HepG2 (cell line): ENCODE measurements at regions not wholly inside any gene's neighbourhood (a gene's known extent, or its start where the extent isn't known, plus 50 kb on each side); places are given as distances from the start of the nearest gene placed in this dataset.

Source experiments
- ATAC-seq: fragments of 200-7000 bp; cut with Tn5 transposase; 3 replicates; pipeline ENCODE4 v1.9.1; 2020; ENCODE audit warnings: mild to moderate bottlenecking, moderate library complexity
- BruUV-seq: library from RNA; stranded (reverse); fragments of 400-500 nt; replicated peaks from 2 replicates; lab custom pipeline; 2021; lab: Mats Ljungman, UMichigan
- CTCF ChIA-PET: fragments of 300-600 bp; formaldehyde crosslinking; extraction: SDS; loops from one replicate; lab custom pipeline; 2021; ENCODE audit warnings: low total read pairs, inconsistent platforms, low intra/inter-chr PET ratio; lab: Yijun Ruan, JAX
- POLR2A ChIA-PET: fragments of 350-600 bp; sonication (Branson Sonifier 250); formaldehyde crosslinking; loops from one replicate; lab custom pipeline; 2020; ENCODE audit warnings: antibody characterized with exemption, inconsistent platforms; lab: Yijun Ruan, JAX
- DNase-seq: peaks from one replicate; pipeline ENCODE4 v3.0.0-alpha.2; 2015; ENCODE audit warnings: low spot score
- FAIRE-seq: peaks from 3 replicates; lab custom pipeline; 2011; peaks lifted over from hg19 to GRCh38; lab: Jason Lieb, UNC
- H2AFZ ChIP-seq: one replicate; pipeline ENCODE4 v1.6.1; 2011; ENCODE audit warnings: low read length, inconsistent platforms
- H3K27ac ChIP-seq: fragments of 300-600 bp; 3 replicates; pipeline ENCODE4 v1.8.0; 2011; ENCODE audit warnings: mixed run types, mild to moderate bottlenecking, mixed read lengths, low read length, inconsistent platforms; ENCODE audit not compliant: insufficient read depth; ENCODE audit errors: extremely low read length
- H3K27me3 ChIP-seq, 2 experiments: fragments of 200-600 bp in 1 of 2; 2 replicates in 1 of 2; 3 replicates in 1 of 2; pipeline versions ENCODE4 v1.6.0 to v1.8.0; 2011; ENCODE audit warnings: low read length in 2 of 2, mild to moderate bottlenecking in 2 of 2, moderate library complexity in 2 of 2, inconsistent platforms in 1 of 2; ENCODE audit not compliant: insufficient read depth in 2 of 2, control insufficient read depth in 1 of 2
- H3K36me3 ChIP-seq, 2 experiments: fragments of 200-600 bp in 1 of 2; replicated peaks in 1 of 2; 2 replicates in 1 of 2; 3 replicates in 1 of 2; pipeline versions ENCODE4 v1.5.1 to v1.8.0; 2011; ENCODE audit warnings: low read length in 2 of 2, inconsistent platforms in 1 of 2; ENCODE audit not compliant: insufficient read depth in 2 of 2, control insufficient read depth in 1 of 2
- H3K4me1 ChIP-seq: 2 replicates; pipeline ENCODE4 v1.5.1; 2012; ENCODE audit warnings: low read length, inconsistent platforms; ENCODE audit not compliant: insufficient read depth
- H3K4me2 ChIP-seq: 2 replicates; pipeline ENCODE4 v1.6.0; 2011; ENCODE audit warnings: low read depth, low read length, inconsistent platforms
- H3K4me3 ChIP-seq, 3 experiments: fragments of 200-600 bp in 1 of 3; sonication (generic), shearing (Covaris generic) in 1 of 3; replicated peaks in 1 of 3; 2 replicates each; pipeline ENCODE4 v1.5.1; 2011 to 2016; ENCODE audit warnings: low read length in 3 of 3, inconsistent platforms in 2 of 3, low read depth in 2 of 3, mild to moderate bottlenecking in 2 of 3, control low read depth in 1 of 3, mixed read lengths in 1 of 3; ENCODE audit not compliant: insufficient read depth in 1 of 3
- H3K79me2 ChIP-seq: one replicate; pipeline ENCODE4 v1.6.1; 2011; ENCODE audit warnings: low read length, inconsistent platforms; ENCODE audit not compliant: insufficient read depth
- H3K9ac ChIP-seq: 2 replicates; pipeline ENCODE4 v1.6.0; 2011; ENCODE audit warnings: mild to moderate bottlenecking, low read depth, low read length, inconsistent platforms; ENCODE audit not compliant: insufficient read depth
- H3K9me3 ChIP-seq: 2 replicates; pipeline ENCODE4 v1.5.1; 2012; ENCODE audit warnings: mild to moderate bottlenecking, low read length
- H4K20me1 ChIP-seq: 2 replicates; pipeline ENCODE4 v1.6.0; 2011; ENCODE audit warnings: inconsistent platforms, mild to moderate bottlenecking, low read length, moderate library complexity; ENCODE audit not compliant: insufficient read depth
- FOSL1 ChIP-seq: sonication (generic); formaldehyde crosslinking; IDR thresholded peaks from 2 replicates; pipeline ENCODE4 v1.9.0; 2021; ENCODE audit warnings: missing genetic modification reagents, borderline replicate concordance
- KDM3A ChIP-seq: IDR thresholded peaks from 2 replicates; pipeline ENCODE4 v1.6.1; 2018; ENCODE audit warnings: low read depth, missing compliant biosample characterization
- SP4 ChIP-seq: sonication (generic); formaldehyde crosslinking; IDR thresholded peaks from 2 replicates; pipeline ENCODE4 v1.8.1; 2023; ENCODE audit warnings: mild to moderate bottlenecking, missing genetic modification reagents
- TAF1 ChIP-seq: sonication (generic); formaldehyde crosslinking; IDR thresholded peaks from 2 replicates; pipeline ENCODE4 v1.4.0; 2020; ENCODE audit warnings: missing genetic modification reagents
- ZBTB20 ChIP-seq: sonication (generic); formaldehyde crosslinking; IDR thresholded peaks from 2 replicates; pipeline ENCODE4 v1.8.1; 2023; ENCODE audit warnings: missing genetic modification reagents, low read depth, mild to moderate bottlenecking, borderline replicate concordance
- ZMAT3 ChIP-seq: sonication (generic); formaldehyde crosslinking; conservative IDR thresholded peaks from 2 replicates; pipeline ENCODE4 v1.7.0; 2021; ENCODE audit warnings: missing genetic modification reagents
- ZNF101 ChIP-seq: sonication (generic); formaldehyde crosslinking; IDR thresholded peaks from 2 replicates; pipeline ENCODE4 v1.4.0; 2020; ENCODE audit warnings: mild to moderate bottlenecking, low read depth, missing genetic modification reagents, borderline replicate concordance
- ZNF510 ChIP-seq: sonication (generic); formaldehyde crosslinking; IDR thresholded peaks from 2 replicates; pipeline ENCODE4 v1.4.0; 2020; ENCODE audit warnings: low read depth, mild to moderate bottlenecking, missing genetic modification reagents
- WGBS: methylation state at CpG from one replicate; pipeline ENCODE4 v1.1.6; 2017; ENCODE audit warnings: low lambda C conversion rate; 5-methylcytosine and 5-hydroxymethylcytosine counted together
- in situ Hi-C: cut with HindIII; loops from 2 replicates; pipeline ENCODE4 v1.10.0; 2017; ENCODE audit warnings: low pct_unique_long_range_greater_than_20kb; ENCODE audit not compliant: extremely low pct_ligation_motif_present
- intact Hi-C: fragments of 100-400 bp; cut with micrococcal nuclease; formaldehyde crosslinking; loops from one replicate; pipeline ENCODE4 v1.10.0; 2022; ENCODE audit not compliant: unreplicated experiment
- TF ChIP-seq, protein P1 (sequence below): sonication (generic); formaldehyde crosslinking; IDR thresholded peaks from one replicate; pipeline ENCODE4 v1.5.1; 2020; ENCODE audit warnings: mild to moderate bottlenecking, missing genetic modification reagents; ENCODE audit errors: not compliant biosample characterization
- TF ChIP-seq, protein P2 (sequence below): sonication (generic); formaldehyde crosslinking; IDR thresholded peaks from 2 replicates; pipeline ENCODE4 v1.4.0; 2020; ENCODE audit warnings: missing genetic modification reagents
- TF ChIP-seq, protein P3 (sequence below): sonication (generic); IDR thresholded peaks from 2 replicates; pipeline ENCODE4 v1.6.1; 2016; ENCODE audit warnings: low read depth, borderline replicate concordance
- TF ChIP-seq, protein P4 (sequence below), 2 experiments: fragments of 450-650 bp in 1 of 2; sonication (generic) in 1 of 2; formaldehyde crosslinking; IDR thresholded peaks; 2 replicates each; pipeline versions ENCODE4 v1.5.0 to v1.8.0; 2020 to 2022; ENCODE audit warnings: mild to moderate bottlenecking in 1 of 2, missing genetic modification reagents in 1 of 2

DNA sequence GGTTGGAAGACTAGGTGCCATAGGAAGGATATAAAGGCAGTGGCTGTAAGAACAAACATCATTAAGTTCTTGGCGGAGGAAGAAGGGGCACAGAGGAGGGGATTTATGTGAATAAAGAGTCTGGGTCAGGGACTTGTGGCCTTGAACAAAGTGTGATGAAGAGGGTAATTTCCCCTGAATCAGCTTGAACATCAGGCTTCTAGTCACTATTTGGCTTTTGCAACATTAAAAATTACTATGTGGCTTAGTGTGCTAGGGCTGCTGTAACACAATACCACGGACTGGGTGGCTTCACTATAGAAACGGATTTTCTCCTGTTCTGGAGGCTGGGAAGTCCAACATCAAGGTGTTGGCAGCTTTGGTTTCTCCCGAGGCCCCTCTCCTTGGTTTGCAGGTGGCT is 70.5 kb upstream of the CNIH3 start:
- Histone ChIP-seq H3K4me1 (peaks cover 8% of the 10 kb centered on the region; the same call in 1 of the 2 replicates), H4K20me1 (no peaks in the 10 kb centered on the region), H3K36me3 (no peaks in the 10 kb centered on the region), H3K27ac (no peak overlapping the region), H3K9me3 (no peaks in the 10 kb centered on the region), H2AFZ (no peak overlapping the region), H3K9ac (no peak overlapping the region), H3K4me2 (no peak overlapping the region), H3K4me3 (no peak overlapping the region), H3K79me2 (no peaks in the 10 kb centered on the region), H3K27me3 (no peaks in the 10 kb centered on the region; a peak in 2 of 5 replicates)
- DNase-seq, result no peak
- intact Hi-C loops, result no loop called here
- no peak for ATAC-seq
- ChIA-PET CTCF (no interaction called here), POLR2A (no interaction called here)
- FAIRE-seq, result no peak
- WGBS, result 22% methylated on average over 4 of the region's 4 CpGs
- in situ Hi-C loops, result no loop called here
- BruUV-seq, result no TSS peak
- TF ChIP-seq KDM3A, result no peak
- TF ChIP-seq, protein P1, sequence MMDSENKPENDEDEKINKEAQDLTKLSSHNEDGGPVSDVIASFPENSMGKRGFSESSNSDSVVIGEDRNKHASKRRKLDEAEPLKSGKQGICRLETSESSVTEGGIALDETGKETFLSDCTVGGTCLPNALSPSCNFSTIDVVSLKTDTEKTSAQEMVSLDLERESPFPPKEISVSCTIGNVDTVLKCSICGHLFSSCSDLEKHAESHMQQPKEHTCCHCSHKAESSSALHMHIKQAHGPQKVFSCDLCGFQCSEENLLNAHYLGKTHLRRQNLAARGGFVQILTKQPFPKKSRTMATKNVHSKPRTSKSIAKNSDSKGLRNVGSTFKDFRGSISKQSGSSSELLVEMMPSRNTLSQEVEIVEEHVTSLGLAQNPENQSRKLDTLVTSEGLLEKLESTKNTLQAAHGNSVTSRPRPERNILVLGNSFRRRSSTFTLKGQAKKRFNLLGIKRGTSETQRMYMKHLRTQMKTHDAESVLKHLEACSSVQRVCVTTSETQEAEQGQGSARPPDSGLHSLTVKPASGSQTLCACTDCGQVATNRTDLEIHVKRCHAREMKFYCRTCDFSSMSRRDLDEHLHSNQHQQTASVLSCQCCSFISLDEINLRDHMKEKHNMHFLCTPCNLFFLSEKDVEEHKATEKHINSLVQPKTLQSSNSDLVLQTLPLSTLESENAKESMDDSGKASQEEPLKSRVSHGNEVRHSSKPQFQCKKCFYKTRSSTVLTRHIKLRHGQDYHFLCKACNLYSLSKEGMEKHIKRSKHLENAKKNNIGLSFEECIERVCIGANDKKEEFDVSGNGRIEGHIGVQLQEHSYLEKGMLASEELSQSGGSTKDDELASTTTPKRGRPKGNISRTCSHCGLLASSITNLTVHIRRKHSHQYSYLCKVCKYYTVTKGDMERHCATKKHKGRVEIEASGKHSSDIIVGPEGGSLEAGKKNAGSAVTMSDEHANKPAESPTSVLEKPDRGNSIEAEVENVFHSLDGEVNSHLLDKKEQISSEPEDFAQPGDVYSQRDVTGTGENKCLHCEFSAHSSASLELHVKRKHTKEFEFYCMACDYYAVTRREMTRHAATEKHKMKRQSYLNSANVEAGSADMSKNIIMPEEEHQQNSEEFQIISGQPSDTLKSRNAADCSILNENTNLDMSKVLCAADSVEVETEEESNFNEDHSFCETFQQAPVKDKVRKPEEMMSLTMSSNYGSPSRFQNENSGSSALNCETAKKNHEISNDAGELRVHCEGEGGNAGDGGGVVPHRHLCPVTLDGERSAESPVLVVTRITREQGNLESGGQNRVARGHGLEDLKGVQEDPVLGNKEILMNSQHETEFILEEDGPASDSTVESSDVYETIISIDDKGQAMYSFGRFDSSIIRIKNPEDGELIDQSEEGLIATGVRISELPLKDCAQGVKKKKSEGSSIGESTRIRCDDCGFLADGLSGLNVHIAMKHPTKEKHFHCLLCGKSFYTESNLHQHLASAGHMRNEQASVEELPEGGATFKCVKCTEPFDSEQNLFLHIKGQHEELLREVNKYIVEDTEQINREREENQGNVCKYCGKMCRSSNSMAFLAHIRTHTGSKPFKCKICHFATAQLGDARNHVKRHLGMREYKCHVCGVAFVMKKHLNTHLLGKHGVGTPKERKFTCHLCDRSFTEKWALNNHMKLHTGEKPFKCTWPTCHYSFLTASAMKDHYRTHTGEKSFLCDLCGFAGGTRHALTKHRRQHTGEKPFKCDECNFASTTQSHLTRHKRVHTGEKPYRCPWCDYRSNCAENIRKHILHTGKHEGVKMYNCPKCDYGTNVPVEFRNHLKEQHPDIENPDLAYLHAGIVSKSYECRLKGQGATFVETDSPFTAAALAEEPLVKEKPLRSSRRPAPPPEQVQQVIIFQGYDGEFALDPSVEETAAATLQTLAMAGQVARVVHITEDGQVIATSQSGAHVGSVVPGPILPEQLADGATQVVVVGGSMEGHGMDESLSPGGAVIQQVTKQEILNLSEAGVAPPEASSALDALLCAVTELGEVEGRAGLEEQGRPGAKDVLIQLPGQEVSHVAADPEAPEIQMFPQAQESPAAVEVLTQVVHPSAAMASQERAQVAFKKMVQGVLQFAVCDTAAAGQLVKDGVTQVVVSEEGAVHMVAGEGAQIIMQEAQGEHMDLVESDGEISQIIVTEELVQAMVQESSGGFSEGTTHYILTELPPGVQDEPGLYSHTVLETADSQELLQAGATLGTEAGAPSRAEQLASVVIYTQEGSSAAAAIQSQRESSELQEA (CRISPR knock-in tag), result no peak
- TF ChIP-seq ZBTB20 (CRISPR knock-in tag), result no peak
- TF ChIP-seq TAF1 (CRISPR knock-in tag), result no peak
- TF ChIP-seq ZMAT3, result no peak
- TF ChIP-seq ZNF510 (CRISPR knock-in tag), result no peak
- TF ChIP-seq, protein P2, sequence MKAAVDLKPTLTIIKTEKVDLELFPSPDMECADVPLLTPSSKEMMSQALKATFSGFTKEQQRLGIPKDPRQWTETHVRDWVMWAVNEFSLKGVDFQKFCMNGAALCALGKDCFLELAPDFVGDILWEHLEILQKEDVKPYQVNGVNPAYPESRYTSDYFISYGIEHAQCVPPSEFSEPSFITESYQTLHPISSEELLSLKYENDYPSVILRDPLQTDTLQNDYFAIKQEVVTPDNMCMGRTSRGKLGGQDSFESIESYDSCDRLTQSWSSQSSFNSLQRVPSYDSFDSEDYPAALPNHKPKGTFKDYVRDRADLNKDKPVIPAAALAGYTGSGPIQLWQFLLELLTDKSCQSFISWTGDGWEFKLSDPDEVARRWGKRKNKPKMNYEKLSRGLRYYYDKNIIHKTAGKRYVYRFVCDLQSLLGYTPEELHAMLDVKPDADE (CRISPR knock-in tag), result no peak
- no peak for TF ChIP-seq FOSL1 (CRISPR knock-in tag)
- TF ChIP-seq, protein P3, sequence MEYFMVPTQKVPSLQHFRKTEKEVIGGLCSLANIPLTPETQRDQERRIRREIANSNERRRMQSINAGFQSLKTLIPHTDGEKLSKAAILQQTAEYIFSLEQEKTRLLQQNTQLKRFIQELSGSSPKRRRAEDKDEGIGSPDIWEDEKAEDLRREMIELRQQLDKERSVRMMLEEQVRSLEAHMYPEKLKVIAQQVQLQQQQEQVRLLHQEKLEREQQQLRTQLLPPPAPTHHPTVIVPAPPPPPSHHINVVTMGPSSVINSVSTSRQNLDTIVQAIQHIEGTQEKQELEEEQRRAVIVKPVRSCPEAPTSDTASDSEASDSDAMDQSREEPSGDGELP, result no peak
- TF ChIP-seq, protein P4, sequence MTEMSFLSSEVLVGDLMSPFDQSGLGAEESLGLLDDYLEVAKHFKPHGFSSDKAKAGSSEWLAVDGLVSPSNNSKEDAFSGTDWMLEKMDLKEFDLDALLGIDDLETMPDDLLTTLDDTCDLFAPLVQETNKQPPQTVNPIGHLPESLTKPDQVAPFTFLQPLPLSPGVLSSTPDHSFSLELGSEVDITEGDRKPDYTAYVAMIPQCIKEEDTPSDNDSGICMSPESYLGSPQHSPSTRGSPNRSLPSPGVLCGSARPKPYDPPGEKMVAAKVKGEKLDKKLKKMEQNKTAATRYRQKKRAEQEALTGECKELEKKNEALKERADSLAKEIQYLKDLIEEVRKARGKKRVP (CRISPR knock-in tag; IDR thresholded peaks at IDR 0.05), result no peak
- no peak for TF ChIP-seq SP4 (CRISPR knock-in tag)
- no peak for TF ChIP-seq ZNF101 (CRISPR knock-in tag)
